Keratinocyte (primary cell): ENCODE measurements at regions not wholly inside any gene's neighbourhood (a gene's known extent, or its start where the extent isn't known, plus 50 kb on each side); places are given as distances from the start of the nearest gene placed in this dataset.

Experiments
- DNase-seq: peaks from one replicate; pipeline ENCODE4 v3.0.0-alpha.2; 2011; ENCODE audit warnings: low read depth, missing footprints, low spot score
- FAIRE-seq: peaks from 2 replicates; lab custom pipeline; 2011; peaks lifted over from hg19 to GRCh38; lab: Jason Lieb, UNC
- H2AFZ ChIP-seq: 2 replicates; pipeline ENCODE4 v1.6.0; 2012; ENCODE audit warnings: low read length, control low read depth, inconsistent platforms; ENCODE audit not compliant: control insufficient read depth
- H3K27ac ChIP-seq: 2 replicates; pipeline ENCODE4 v1.5.1; 2011; ENCODE audit warnings: low read length; ENCODE audit not compliant: control insufficient read depth, insufficient read depth
- H3K27me3 ChIP-seq: 3 replicates; pipeline ENCODE4 v1.6.0; 2011; ENCODE audit warnings: low read length; ENCODE audit not compliant: control insufficient read depth, insufficient read depth; ENCODE audit errors: extremely low read depth
- H3K36me3 ChIP-seq, 2 experiments: 2 replicates in 1 of 2; 3 replicates in 1 of 2; pipeline ENCODE4 v1.5.1; 2011; ENCODE audit warnings: low read length in 2 of 2, mild to moderate bottlenecking in 1 of 2; ENCODE audit not compliant: control insufficient read depth in 2 of 2, insufficient read depth in 2 of 2; ENCODE audit errors: extremely low read depth in 1 of 2
- H3K4me1 ChIP-seq: 3 replicates; pipeline ENCODE4 v1.5.1; 2011; ENCODE audit warnings: low read length; ENCODE audit not compliant: control insufficient read depth, insufficient read depth; ENCODE audit errors: extremely low read depth
- H3K4me2 ChIP-seq: 3 replicates; pipeline ENCODE4 v1.6.0; 2011; ENCODE audit warnings: low read depth, low read length; ENCODE audit not compliant: control insufficient read depth, insufficient read depth; ENCODE audit errors: extremely low read depth
- H3K4me3 ChIP-seq, 3 experiments: fragments of 200-600 bp in 1 of 3; sonication (generic) in 1 of 3; 2 replicates in 2 of 3; 3 replicates in 1 of 3; pipeline ENCODE4 v1.5.1; 2011 to 2016; ENCODE audit warnings: low read length in 3 of 3, mild to moderate bottlenecking in 3 of 3, control low read depth in 2 of 3, inconsistent platforms in 1 of 3, low read depth in 1 of 3, mixed read lengths in 1 of 3, mixed run types in 1 of 3, moderate library complexity in 1 of 3; ENCODE audit not compliant: control insufficient read depth in 2 of 3, insufficient read depth in 2 of 3; ENCODE audit errors: extremely low read depth in 1 of 3
- H3K79me2 ChIP-seq: 2 replicates; pipeline ENCODE4 v1.6.0; 2012; ENCODE audit warnings: low read length; ENCODE audit not compliant: control insufficient read depth, insufficient read depth
- H3K9ac ChIP-seq: 3 replicates; pipeline ENCODE4 v1.6.0; 2011; ENCODE audit warnings: low read length; ENCODE audit not compliant: control insufficient read depth, insufficient read depth; ENCODE audit errors: extremely low read depth
- H3K9me1 ChIP-seq: 3 replicates; pipeline ENCODE4 v1.6.0; 2011; ENCODE audit warnings: low read length; ENCODE audit not compliant: control insufficient read depth, insufficient read depth; ENCODE audit errors: extremely low read depth
- H3K9me3 ChIP-seq: 2 replicates; pipeline ENCODE4 v1.5.1; 2012; ENCODE audit warnings: low read depth, low read length; ENCODE audit not compliant: control insufficient read depth
- H4K20me1 ChIP-seq: 3 replicates; pipeline ENCODE4 v1.6.0; 2011; ENCODE audit warnings: low read length; ENCODE audit not compliant: control insufficient read depth, insufficient read depth; ENCODE audit errors: extremely low read depth
- CTCF ChIP-seq, 3 experiments: IDR thresholded peaks in 1 of 3; conservative IDR thresholded peaks in 1 of 3; optimal IDR thresholded peaks in 1 of 3; 2 replicates in 2 of 3; 3 replicates in 1 of 3; pipeline versions ENCODE3 to v1.5.1; 2011; ENCODE audit warnings: low read length in 3 of 3, mild to moderate bottlenecking in 3 of 3, moderate library complexity in 2 of 3, control low read depth in 1 of 3, inconsistent platforms in 1 of 3; ENCODE audit not compliant: insufficient read depth in 2 of 3; ENCODE audit errors: extremely low read depth in 1 of 3
- EZH2 ChIP-seq: IDR thresholded peaks from one replicate; pipeline ENCODE4 v1.6.1; 2012; ENCODE audit warnings: inconsistent platforms, mild to moderate bottlenecking, low read length, moderate library complexity
- dilution Hi-C: fragments of 300-500 bp; cut with MboI; formaldehyde crosslinking; loops from one replicate; pipeline ENCODE4 v1.7.0; 2020; ENCODE audit warnings: low sequenced_read_pairs; ENCODE audit not compliant: extremely low pct_ligation_motif_present

- Histone ChIP-seq H3K79me2 (no peaks in the 10 kb centered on the region), H2AFZ (no peak overlapping the region), H4K20me1 (no peaks in the 10 kb centered on the region), H3K36me3 (no peaks in the 10 kb centered on the region), H3K9ac (no peak overlapping the region), H3K9me3 (no peaks in the 10 kb centered on the region), H3K4me1 (no peaks in the 10 kb centered on the region), H3K27ac (no peak overlapping the region), H3K27me3 (no peaks in the 10 kb centered on the region), H3K4me3 (no peak overlapping the region), H3K4me2 (no peak overlapping the region), H3K9me1 (no peaks in the 10 kb centered on the region)
- FAIRE-seq (no peak), DNase-seq (no peak)
- dilution Hi-C loops: no loop called here
- no peak for TF ChIP-seq CTCF (optimal IDR thresholded peaks at IDR 0.05 in 1 of 3, IDR thresholded peaks at IDR 0.05 in 1 of 3, conservative IDR thresholded peaks at IDR 0.05 in 1 of 3; ENCODE audit: extremely low read depth in 1 of 3, insufficient read depth in 2 of 3, low read length in 3 of 3)
- no peak for TF ChIP-seq EZH2
Measured at GRCh38 chr2:237161189-237161588, 75.5 kb downstream of the COPS8 start.

GRCh38 chr2:237162959-237163358 lies 77.3 kb downstream of the COPS8 start:
- Histone ChIP-seq H2AFZ (no peak overlapping the region), H3K9me1 (no peaks in the 10 kb centered on the region), H3K27me3 (no peaks in the 10 kb centered on the region), H4K20me1 (no peaks in the 10 kb centered on the region), H3K4me1 (no peaks in the 10 kb centered on the region), H3K9ac (no peak overlapping the region), H3K27ac (no peak overlapping the region), H3K4me3 (no peak overlapping the region), H3K79me2 (no peaks in the 10 kb centered on the region), H3K36me3 (no peaks in the 10 kb centered on the region), H3K9me3 (no peaks in the 10 kb centered on the region), H3K4me2 (no peak overlapping the region)
- dilution Hi-C loops: no loop called here
- FAIRE-seq: no peak
- no peak for DNase-seq
- no peak for TF ChIP-seq CTCF (optimal IDR thresholded peaks at IDR 0.05 in 1 of 3, IDR thresholded peaks at IDR 0.05 in 1 of 3, conservative IDR thresholded peaks at IDR 0.05 in 1 of 3; ENCODE audit: extremely low read depth in 1 of 3, insufficient read depth in 2 of 3, low read length in 3 of 3)
